Activated CD4-positive, CD25-positive, alpha-beta regulatory T cell treated with anti-CD3 and anti-CD28 coated beads, Interleukin-2, amount 50 U/mL, for 24 hours (primary cell): ENCODE measurements at regions not wholly inside any gene's neighbourhood (a gene's known extent, or its start where the extent isn't known, plus 50 kb on each side); places are given as distances from the start of the nearest gene placed in this dataset.
"Not testable (repeated sequence)": the region's sequence is repeated elsewhere in the genome, so short reads cannot be mapped to it uniquely, and the experiment has no call there.

Source experiments
- ATAC-seq, 2 donors: fragments of 150-1000 bp; cut with Tn5 transposase; one replicate each; pipeline ENCODE4 v1.10.0; 2021; ENCODE audit warnings: mild to moderate bottlenecking in 1 of 2, moderate library complexity in 1 of 2

GRCh38 chr2:114066186-114066747 is 176.4 kb downstream of the ACTR3 start:
- no peak for ATAC-seq

- ATAC-seq = no peak
Measured at GRCh38 chr2:114068438-114068837, 178.5 kb downstream of the ACTR3 start.

GRCh38 chr2:114076961-114077360 is 187.1 kb downstream of the ACTR3 start:
- ATAC-seq = no peak

GRCh38 chr2:114079366-114080004 is 189.6 kb downstream of the ACTR3 start:
- no peak for ATAC-seq

- no peak for ATAC-seq
Measured at GRCh38 chr2:114082731-114083433, 193.0 kb downstream of the ACTR3 start.

- no peak for ATAC-seq
Measured at GRCh38 chr2:114083717-114084387, 194.0 kb downstream of the ACTR3 start.

GRCh38 chr2:114085238-114085637 is 195.3 kb downstream of the ACTR3 start:
- no peak for ATAC-seq

GRCh38 chr2:114085992-114086391 is 196.1 kb downstream of the ACTR3 start:
- ATAC-seq = no peak

GRCh38 chr2:114089636-114090319 is 199.9 kb downstream of the ACTR3 start:
- ATAC-seq = no peak

GRCh38 chr2:114091010-114091409 is 201.1 kb downstream of the ACTR3 start:
- no peak for ATAC-seq

GRCh38 chr2:114108249-114108648 is 218.4 kb downstream of the ACTR3 start:
- no peak for ATAC-seq

GRCh38 chr2:114108824-114109416 is 219.0 kb downstream of the ACTR3 start:
- no peak for ATAC-seq

GRCh38 chr2:114111329-114111728 is 221.4 kb downstream of the ACTR3 start:
- ATAC-seq = no peak

GRCh38 chr2:114113518-114113917 is 223.6 kb downstream of the ACTR3 start:
- ATAC-seq = no peak

GRCh38 chr2:114118088-114118487 is 228.2 kb downstream of the ACTR3 start:
- ATAC-seq = no peak

- no peak for ATAC-seq
Measured at GRCh38 chr2:114119862-114120261, 230.0 kb downstream of the ACTR3 start.

GRCh38 chr2:114122930-114123329 is 233.0 kb downstream of the ACTR3 start:
- ATAC-seq = no peak

- no peak for ATAC-seq
Measured at GRCh38 chr2:114123925-114124324, 234.0 kb downstream of the ACTR3 start.

GRCh38 chr2:114127372-114127771 is 237.5 kb downstream of the ACTR3 start:
- ATAC-seq = no peak

GRCh38 chr2:114128263-114128662 is 238.4 kb downstream of the ACTR3 start:
- ATAC-seq = no peak

GRCh38 chr2:114128725-114129124 is 238.8 kb downstream of the ACTR3 start:
- no peak for ATAC-seq

GRCh38 chr2:114132050-114132449 is 242.2 kb downstream of the ACTR3 start:
- not testable (repeated sequence) for ATAC-seq

- ATAC-seq = no peak
Measured at GRCh38 chr2:114134146-114134545, 244.3 kb downstream of the ACTR3 start.
